HG03108 (cell line): ENCODE measurements at regions not wholly inside any gene's neighbourhood (a gene's known extent, or its start where the extent isn't known, plus 50 kb on each side); places are given as distances from the start of the nearest gene placed in this dataset.

ENCODE experiments used
- ATAC-seq: cut with Tn5 transposase; IDR thresholded peaks from one replicate; pipeline ENCODE4 v1.9.1; 2021; ENCODE audit warnings: moderate library complexity; ENCODE audit not compliant: unreplicated experiment

GRCh38 chr20:11429889-11430519 lies 487.7 kb upstream of the BTBD3 start:
- ATAC-seq = no peak

GRCh38 chr20:11430652-11431051 lies 487.0 kb upstream of the BTBD3 start:
- ATAC-seq = no peak

DNA sequence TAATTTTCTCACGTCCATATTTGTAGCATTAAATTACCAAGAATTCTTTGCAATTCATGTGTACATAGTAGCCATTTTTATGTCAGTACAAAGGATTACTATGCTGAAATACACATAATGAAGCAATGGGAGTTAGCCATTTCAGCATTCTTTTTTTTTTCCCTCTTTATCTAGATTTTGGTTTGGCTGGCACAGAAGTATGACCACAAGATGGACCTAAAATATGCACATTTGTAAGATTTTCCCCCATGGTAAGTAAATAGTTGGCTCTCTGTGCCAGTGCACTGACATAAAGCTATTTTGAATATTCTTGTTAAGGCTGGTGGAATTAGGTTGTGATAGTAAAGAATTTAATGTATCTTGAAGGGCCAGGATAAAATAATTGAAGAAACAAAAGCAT lies 486.1 kb upstream of the BTBD3 start:
- ATAC-seq = no peak

- ATAC-seq = no peak
These were observed 485.3 kb upstream of the BTBD3 start for GRCh38 chr20:11432407-11432806.

- no peak for ATAC-seq
These were observed 481.4 kb upstream of the BTBD3 start for GRCh38 chr20:11436113-11436905.

DNA sequence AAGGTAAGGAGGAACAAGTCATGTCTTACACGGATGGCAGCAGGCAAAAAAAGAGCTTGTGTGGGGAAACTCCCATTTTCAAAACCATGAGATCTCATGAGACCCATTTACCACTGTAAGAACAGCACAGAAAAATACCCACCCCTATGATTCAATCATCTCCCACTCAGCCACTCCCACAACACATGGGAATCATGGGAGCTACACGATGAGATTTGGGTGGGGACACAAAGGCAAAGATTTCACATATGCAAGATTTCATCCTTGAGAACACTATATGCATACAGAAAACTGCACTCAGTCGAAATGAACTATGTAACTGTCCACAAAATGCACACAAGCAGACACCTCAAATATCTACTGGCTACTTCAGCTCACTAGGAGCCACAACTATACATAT lies 480.6 kb upstream of the BTBD3 start:
- ATAC-seq = no peak

DNA sequence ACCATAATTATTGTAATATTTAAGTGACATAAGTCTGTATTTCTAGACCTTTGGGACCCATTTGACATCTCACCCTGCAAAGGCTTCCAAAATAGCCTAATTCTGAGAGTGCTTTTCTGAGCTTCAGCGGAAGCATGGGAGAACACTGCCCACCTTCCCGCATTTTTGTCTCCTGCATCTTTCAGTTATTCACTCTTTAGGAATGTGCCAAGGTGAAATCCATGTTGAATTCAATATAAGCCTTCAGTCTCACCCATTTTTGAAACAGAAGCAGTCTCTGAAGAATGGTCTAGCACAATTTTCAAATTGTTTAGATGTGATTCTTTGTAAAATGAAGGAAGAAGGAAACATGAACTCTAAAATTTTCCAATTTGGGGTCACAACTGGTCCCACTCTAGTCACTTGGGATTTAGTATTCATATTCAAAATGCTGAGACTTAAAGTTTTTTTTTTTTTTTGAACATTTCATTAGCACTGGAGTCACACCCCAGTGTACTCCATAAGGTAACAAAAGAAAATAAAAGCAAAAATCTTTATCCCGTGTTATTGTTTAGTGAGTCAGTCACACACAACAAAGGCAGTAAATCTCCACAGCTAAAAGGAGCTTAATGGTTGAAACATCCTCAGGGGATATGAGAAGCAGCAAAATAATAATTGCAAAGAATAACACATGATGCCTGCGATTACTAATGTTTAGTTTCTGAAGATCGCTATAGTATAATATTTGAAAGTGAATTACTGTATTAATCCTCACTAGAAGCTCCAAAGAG lies 479.9 kb upstream of the BTBD3 start:
- no peak for ATAC-seq

DNA sequence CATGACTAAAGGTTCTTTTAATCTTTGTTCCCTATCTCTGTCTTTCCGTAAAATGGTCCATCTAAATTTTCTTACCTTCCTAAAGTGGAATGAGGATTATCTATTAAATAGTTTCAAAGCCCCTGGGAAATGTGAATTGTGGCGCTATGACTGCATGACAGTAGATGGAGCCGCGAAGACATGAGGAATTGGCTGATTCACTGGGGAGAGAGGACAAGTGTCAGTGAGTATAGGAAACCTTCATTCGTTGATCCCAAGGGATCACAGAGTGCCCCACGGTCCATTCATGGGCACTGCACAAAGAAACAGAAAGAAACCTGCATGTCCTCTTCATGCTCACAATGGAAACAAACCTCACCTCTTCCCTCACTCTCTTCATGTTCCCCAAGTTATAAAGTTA lies 479.3 kb upstream of the BTBD3 start:
- no peak for ATAC-seq

GRCh38 chr20:11443382-11444119 lies 474.1 kb upstream of the BTBD3 start:
- ATAC-seq = no peak

DNA sequence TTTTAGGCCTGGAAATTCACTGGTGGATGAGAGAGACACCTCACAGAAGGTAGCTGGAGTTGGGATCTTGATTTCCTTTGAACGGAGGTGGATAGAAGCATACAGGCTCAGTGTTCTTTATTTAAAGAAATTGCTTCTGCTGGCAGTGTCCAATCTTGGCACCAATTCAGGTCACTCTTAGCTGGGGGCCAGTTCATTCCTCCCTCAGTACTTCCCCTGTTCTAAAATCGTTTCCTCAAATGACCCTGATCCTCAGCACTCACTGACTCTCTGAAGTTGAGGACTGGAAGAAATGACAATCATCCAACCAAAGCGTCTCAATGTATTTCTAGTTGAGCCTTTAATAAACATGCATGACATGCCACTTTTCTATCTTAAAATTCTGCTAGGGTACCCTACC lies 472.5 kb upstream of the BTBD3 start:
- ATAC-seq = no peak

DNA sequence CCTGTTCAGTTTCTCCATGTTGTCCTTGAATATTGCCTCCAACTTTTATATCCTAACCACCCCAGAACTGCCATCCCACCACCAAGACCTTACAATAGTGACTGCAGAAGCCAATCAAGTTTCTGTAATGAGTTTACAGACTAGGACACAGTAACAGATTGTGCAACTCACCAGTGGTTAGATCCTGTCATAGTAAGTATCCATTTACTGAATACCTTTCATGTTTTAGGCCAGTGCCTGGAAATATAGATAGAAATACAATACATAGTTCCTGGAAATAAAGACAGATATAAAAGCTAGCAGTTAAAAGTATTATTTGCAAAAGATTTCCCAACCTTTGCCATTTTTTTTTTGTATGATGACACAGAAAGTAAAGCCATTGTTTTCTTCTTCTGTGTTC lies 471.8 kb upstream of the BTBD3 start:
- ATAC-seq = no peak

- ATAC-seq = no peak
These were observed 470.2 kb upstream of the BTBD3 start for GRCh38 chr20:11447371-11448100.

DNA sequence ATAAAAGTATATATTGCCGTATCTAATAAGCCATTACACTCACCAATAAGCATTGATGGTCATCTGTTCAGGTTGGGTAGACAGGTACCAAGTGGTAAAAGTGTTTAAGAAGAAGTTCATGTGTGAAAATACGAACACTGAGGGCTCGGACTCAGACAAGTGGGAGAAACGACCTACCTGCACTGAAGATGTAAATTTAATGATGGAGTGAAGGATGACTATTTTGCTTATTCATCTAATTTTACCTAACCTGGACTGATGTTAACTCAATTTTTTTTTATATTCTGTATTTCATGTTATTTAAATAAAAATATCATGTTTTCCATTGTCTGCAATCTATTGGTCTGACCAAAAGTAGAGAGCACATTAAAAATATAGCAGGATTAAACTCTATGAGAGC lies 469.1 kb upstream of the BTBD3 start:
- ATAC-seq = no peak

DNA sequence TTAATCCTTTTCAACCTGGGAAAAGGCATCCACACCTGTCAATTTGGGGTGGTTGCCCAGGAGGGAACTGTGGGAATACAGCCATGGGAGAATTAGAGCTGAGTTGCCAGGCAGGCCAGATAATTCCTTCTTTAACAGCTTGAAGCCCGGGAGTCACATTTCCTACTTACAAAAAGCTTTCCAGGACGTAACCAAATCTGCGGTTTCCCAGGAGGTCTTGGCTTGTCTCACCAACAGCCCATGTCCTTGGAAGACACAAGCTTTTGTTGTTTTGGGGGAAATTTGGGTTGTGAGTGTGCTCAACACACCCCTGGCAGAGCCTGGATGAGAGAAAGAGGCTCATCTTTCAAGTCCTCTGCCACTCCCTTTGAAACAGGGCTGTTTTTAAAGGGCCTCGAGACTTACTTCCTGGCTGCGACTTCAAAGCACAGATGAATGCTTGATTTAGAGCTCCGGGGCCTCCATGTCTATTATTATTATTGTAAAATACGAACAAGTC lies 465.9 kb upstream of the BTBD3 start:
- no peak for ATAC-seq

DNA sequence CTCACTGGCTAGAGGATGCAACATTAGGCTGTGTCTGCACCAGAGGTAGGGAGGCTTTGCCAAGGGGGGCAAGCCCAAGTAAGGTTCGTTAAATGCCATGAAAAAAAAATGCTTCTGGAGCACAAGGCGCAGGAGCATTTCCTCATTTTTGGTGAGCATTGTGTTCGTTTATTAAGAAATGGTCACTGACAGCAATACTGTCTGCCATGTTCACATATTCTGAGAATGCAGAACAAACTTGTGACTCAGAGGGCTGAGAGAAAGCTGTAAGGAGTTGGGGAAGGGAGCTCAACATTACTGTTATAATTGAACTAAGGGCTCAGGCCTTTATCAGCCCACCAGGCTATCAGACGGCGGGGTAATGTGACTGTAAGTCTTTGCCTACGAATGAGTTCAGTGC lies 465.4 kb upstream of the BTBD3 start:
- no peak for ATAC-seq

- ATAC-seq = no peak
These were observed 464.3 kb upstream of the BTBD3 start for GRCh38 chr20:11453430-11453829.

- no peak for ATAC-seq
These were observed 462.5 kb upstream of the BTBD3 start for GRCh38 chr20:11454966-11455799.

DNA sequence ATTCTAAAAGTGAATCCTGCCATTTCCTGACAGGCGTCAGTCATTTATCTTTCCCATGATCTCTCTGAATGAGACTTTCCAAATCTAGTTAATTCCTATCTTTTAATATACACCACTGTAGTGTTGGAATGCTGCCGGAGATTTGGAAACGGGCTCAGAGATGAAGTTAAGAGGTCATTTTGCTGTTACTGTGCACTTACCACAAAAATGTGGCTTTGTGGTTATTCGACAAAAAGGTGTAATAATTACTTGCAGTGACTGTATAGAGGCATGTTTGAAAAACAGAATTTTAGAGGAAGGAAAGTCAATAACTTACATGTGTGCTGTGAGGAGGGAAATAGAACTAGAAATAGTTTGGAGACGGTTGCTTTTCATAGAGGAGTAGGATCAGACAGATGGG lies 460.2 kb upstream of the BTBD3 start:
- no peak for ATAC-seq

DNA sequence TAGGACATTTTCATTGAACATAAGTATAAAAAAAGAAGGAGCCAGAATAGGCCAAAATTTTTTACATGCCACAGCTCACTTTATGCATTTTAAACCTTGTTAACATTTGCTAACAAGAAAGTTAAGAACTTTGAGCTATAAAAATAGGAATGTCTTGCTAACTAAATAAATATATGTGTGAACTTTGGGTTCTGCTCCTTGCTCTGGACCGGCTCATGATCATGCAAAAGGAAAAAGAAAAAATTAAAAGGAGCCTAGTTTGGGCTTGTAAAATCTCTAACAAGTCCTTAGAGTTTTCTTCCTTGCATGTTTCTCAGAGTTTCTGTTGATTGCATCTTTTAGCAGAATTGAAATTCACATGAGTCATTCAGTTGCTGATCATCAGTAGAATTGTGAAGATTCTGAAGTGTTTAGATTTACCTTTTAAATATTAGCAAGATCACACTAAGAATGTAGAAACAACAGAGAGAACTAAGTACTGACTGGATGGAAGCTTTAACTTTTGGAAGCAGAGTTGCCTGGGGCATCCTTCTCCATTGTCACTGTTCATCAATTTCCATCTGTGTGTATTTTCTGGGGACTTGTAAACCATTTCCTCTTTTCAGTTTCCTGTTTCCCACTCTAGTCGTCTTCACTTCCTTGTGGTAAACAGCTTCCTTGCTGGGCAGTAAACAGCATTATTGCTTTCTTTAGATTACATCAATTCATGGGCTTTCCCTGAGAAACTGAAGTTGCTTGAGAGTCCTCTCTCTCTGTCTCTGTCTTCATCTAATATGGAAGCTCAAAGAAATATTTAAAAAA lies 458.4 kb upstream of the BTBD3 start:
- ATAC-seq = no peak
